Right lobe of liver (tissue), 4 donors: ENCODE measurements at regions not wholly inside any gene's neighbourhood (a gene's known extent, or its start where the extent isn't known, plus 50 kb on each side); places are given as distances from the start of the nearest gene placed in this dataset.

Source experiments
- CTCF ChIP-seq, 4 donors: fragments of 200-600 bp in 3 of 4; fragments of 450-650 bp in 1 of 4; IDR thresholded peaks; one replicate each; pipeline versions ENCODE4 v1.5.1 to v1.8.0; 2016 to 2022; ENCODE audit warnings: antibody characterized with exemption in 4 of 4, mild to moderate bottlenecking in 2 of 4
- POLR2A ChIP-seq: fragments of 450-650 bp; IDR thresholded peaks from one replicate; pipeline ENCODE4 v1.6.1; 2017; ENCODE audit warnings: antibody characterized with exemption, mild to moderate bottlenecking
- donor health status: DM: no; HTN: no; CAD: no.
- donor health status: DM: no; HTN: no; CAD: no.
- donor health status: DM: no; HTN: yes; CAD: no.

GRCh38 chr18:51614967-51615571 lies 417.6 kb upstream of the MEX3C start:
- TF ChIP-seq POLR2A: no peak
- no peak for TF ChIP-seq CTCF (IDR thresholded peaks at IDR 0.05)
